Esophagus muscularis mucosa (tissue), 3 donors: ENCODE measurements at regions not wholly inside any gene's neighbourhood (a gene's known extent, or its start where the extent isn't known, plus 50 kb on each side); places are given as distances from the start of the nearest gene placed in this dataset.

Experiments
- POLR2A ChIP-seq: fragments of 450-650 bp; IDR thresholded peaks from one replicate; pipeline ENCODE4 v1.6.1; 2017; ENCODE audit warnings: antibody characterized with exemption, moderate library complexity, mild to moderate bottlenecking, low read depth
- TF ChIP-seq, protein P1 (sequence below), 3 experiments: fragments of 200-600 bp in 2 of 3; fragments of 450-650 bp in 1 of 3; sonication (generic) in 2 of 3; IDR thresholded peaks; one replicate each; pipeline ENCODE4 v1.5.1; 2017 to 2019; ENCODE audit warnings: antibody characterized with exemption in 3 of 3, mild to moderate bottlenecking in 2 of 3, moderate library complexity in 1 of 3

DNA sequence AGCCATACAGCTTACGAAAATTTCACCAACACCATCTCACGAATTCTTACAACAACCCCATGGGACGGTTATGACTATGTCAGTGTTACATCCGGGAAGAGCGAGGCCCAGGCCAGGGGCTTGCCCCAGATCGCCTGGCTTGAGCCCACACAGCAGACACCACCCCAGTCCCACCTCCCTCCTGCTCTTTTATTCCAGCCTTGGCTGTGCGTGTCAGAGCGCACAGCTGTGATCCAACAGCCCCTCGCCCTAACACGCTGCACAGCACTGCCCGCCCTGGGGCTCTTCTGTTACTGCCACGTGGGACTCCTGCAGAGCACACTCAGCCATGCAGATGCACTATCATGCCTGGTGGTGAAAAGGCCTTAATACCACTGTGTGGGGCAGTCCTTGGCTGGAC lies 127.9 kb downstream of the ENGASE start:
- TF ChIP-seq, protein P1, sequence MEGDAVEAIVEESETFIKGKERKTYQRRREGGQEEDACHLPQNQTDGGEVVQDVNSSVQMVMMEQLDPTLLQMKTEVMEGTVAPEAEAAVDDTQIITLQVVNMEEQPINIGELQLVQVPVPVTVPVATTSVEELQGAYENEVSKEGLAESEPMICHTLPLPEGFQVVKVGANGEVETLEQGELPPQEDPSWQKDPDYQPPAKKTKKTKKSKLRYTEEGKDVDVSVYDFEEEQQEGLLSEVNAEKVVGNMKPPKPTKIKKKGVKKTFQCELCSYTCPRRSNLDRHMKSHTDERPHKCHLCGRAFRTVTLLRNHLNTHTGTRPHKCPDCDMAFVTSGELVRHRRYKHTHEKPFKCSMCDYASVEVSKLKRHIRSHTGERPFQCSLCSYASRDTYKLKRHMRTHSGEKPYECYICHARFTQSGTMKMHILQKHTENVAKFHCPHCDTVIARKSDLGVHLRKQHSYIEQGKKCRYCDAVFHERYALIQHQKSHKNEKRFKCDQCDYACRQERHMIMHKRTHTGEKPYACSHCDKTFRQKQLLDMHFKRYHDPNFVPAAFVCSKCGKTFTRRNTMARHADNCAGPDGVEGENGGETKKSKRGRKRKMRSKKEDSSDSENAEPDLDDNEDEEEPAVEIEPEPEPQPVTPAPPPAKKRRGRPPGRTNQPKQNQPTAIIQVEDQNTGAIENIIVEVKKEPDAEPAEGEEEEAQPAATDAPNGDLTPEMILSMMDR (IDR thresholded peaks at IDR 0.05), result no peak
- TF ChIP-seq POLR2A, result no peak
